HG03139 (cell line): ENCODE measurements at regions not wholly inside any gene's neighbourhood (a gene's known extent, or its start where the extent isn't known, plus 50 kb on each side); places are given as distances from the start of the nearest gene placed in this dataset.
"Not testable (repeated sequence)": the region's sequence is repeated elsewhere in the genome, so short reads cannot be mapped to it uniquely, and the experiment has no call there.

Experiments
- ATAC-seq: cut with Tn5 transposase; IDR thresholded peaks from one replicate; pipeline ENCODE4 v1.9.1; 2021; ENCODE audit not compliant: unreplicated experiment

- ATAC-seq, result no peak
These were observed 109.2 kb downstream of the C16orf95 start for GRCh38 chr16:87207965-87208364.

- ATAC-seq, result not testable (repeated sequence)
These were observed 108.2 kb downstream of the C16orf95 start for GRCh38 chr16:87208968-87209367.

GRCh38 chr16:87209808-87210512 lies 107.2 kb downstream of the C16orf95 start:
- ATAC-seq, result no peak

- ATAC-seq, result no peak
These were observed 106.3 kb downstream of the C16orf95 start for GRCh38 chr16:87210894-87211293.

GRCh38 chr16:87212026-87212425 lies 105.2 kb downstream of the C16orf95 start:
- ATAC-seq, result no peak

- no peak for ATAC-seq
These were observed 103.7 kb downstream of the C16orf95 start for GRCh38 chr16:87213536-87213935.

GRCh38 chr16:87216148-87216840 lies 100.9 kb downstream of the C16orf95 start:
- ATAC-seq, result no peak

GRCh38 chr16:87216841-87217275 lies 100.3 kb downstream of the C16orf95 start:
- no peak for ATAC-seq

- ATAC-seq, result not testable (repeated sequence)
These were observed 99.4 kb downstream of the C16orf95 start for GRCh38 chr16:87217802-87218201.

- no peak for ATAC-seq
These were observed 98.7 kb downstream of the C16orf95 start for GRCh38 chr16:87218281-87219055.

GRCh38 chr16:87219287-87219909 lies 97.8 kb downstream of the C16orf95 start:
- no peak for ATAC-seq

GRCh38 chr16:87221633-87222032 lies 95.6 kb downstream of the C16orf95 start:
- ATAC-seq, result no peak

- ATAC-seq, result no peak
These were observed 94.9 kb downstream of the C16orf95 start for GRCh38 chr16:87222335-87222734.

- no peak for ATAC-seq
These were observed 93.4 kb downstream of the C16orf95 start for GRCh38 chr16:87223656-87224248.

- ATAC-seq, result no peak
These were observed 90.3 kb downstream of the C16orf95 start for GRCh38 chr16:87226926-87227295.

- ATAC-seq, result no peak
These were observed 89.8 kb downstream of the C16orf95 start for GRCh38 chr16:87227296-87227951.

- no peak for ATAC-seq
These were observed 88.8 kb downstream of the C16orf95 start for GRCh38 chr16:87228363-87228762.

- no peak for ATAC-seq
These were observed 87.7 kb downstream of the C16orf95 start for GRCh38 chr16:87229230-87230188.

GRCh38 chr16:87230571-87230970 lies 86.6 kb downstream of the C16orf95 start:
- ATAC-seq, result no peak
